H1 (cell line): ENCODE measurements at regions not wholly inside any gene's neighbourhood (a gene's known extent, or its start where the extent isn't known, plus 50 kb on each side); places are given as distances from the start of the nearest gene placed in this dataset.

ENCODE experiments used
- CTCF ChIA-PET: fragments of 300-600 bp; sonication (Branson Sonifier 250); formaldehyde crosslinking; loops from one replicate; lab custom pipeline; 2021; ENCODE audit not compliant: partially characterized antibody; lab: Charles Lee
- POLR2A ChIA-PET: fragments of 300-600 bp; sonication (Branson Sonifier 250); formaldehyde crosslinking; loops from one replicate; lab custom pipeline; 2021; ENCODE audit warnings: inconsistent platforms; ENCODE audit not compliant: partially characterized antibody; lab: Charles Lee
- DNase-seq, 2 experiments: peaks; one replicate each; pipeline versions ENCODE4 v3.0.0 to v3.0.0-alpha.2; 2010 to 2022; ENCODE audit warnings: low spot score in 2 of 2, low read depth in 1 of 2, mixed read lengths in 1 of 2
- FAIRE-seq: peaks from 2 replicates; lab custom pipeline; 2011; peaks lifted over from hg19 to GRCh38; lab: Jason Lieb, UNC
- H2AFZ ChIP-seq: 2 replicates; pipeline ENCODE4 v1.8.1; 2012; ENCODE audit warnings: low read length, inconsistent platforms
- H2AK5ac ChIP-seq: 2 replicates; pipeline ENCODE4 v1.6.1; 2013; ENCODE audit warnings: low read depth, low read length
- H2BK120ac ChIP-seq: replicated peaks from 2 replicates; pipeline ENCODE3; 2013; ENCODE audit warnings: low read depth, low read length, inconsistent platforms
- H2BK12ac ChIP-seq: 2 replicates; pipeline ENCODE4 v1.6.1; 2013; ENCODE audit warnings: low read depth, low read length
- H2BK15ac ChIP-seq: 2 replicates; pipeline ENCODE4 v1.6.1; 2013; ENCODE audit warnings: low read length
- H2BK20ac ChIP-seq: 2 replicates; pipeline ENCODE4 v1.6.1; 2013; ENCODE audit warnings: low read length
- H2BK5ac ChIP-seq: 2 replicates; pipeline ENCODE4 v1.6.1; 2013; ENCODE audit warnings: low read depth, low read length
- H3K14ac ChIP-seq: 2 replicates; pipeline ENCODE4 v1.6.1; 2013; ENCODE audit warnings: inconsistent platforms; ENCODE audit not compliant: insufficient read length
- H3K18ac ChIP-seq: 2 replicates; pipeline ENCODE4 v1.6.1; 2013; ENCODE audit warnings: low read length; ENCODE audit errors: extremely low read depth
- H3K23ac ChIP-seq: 2 replicates; pipeline ENCODE4 v1.6.1; 2013; ENCODE audit warnings: inconsistent platforms; ENCODE audit not compliant: insufficient read length
- H3K23me2 ChIP-seq: 2 replicates; pipeline ENCODE4 v1.6.1; 2013; ENCODE audit warnings: low read depth, low read length
- H3K27ac ChIP-seq: 2 replicates; pipeline ENCODE4 v1.6.1; 2011; ENCODE audit warnings: low read depth, low read length, inconsistent platforms
- H3K27me3 ChIP-seq, 4 experiments: replicated peaks in 1 of 4; 1 replicate in 1 of 4; 2 replicates in 3 of 4; pipeline versions ENCODE4 v1.6.1 to v1.8.1; 2011 to 2013; ENCODE audit warnings: low read length in 3 of 4, mild to moderate bottlenecking in 3 of 4, inconsistent platforms in 2 of 4, mixed read lengths in 2 of 4, moderate library complexity in 1 of 4; ENCODE audit not compliant: control insufficient read depth in 3 of 4, insufficient read depth in 3 of 4; ENCODE audit errors: extremely low read depth in 1 of 4
- H3K36me3 ChIP-seq, 4 experiments: 2 replicates each; pipeline versions ENCODE4 v1.6.1 to v1.8.1; 2011 to 2013; ENCODE audit warnings: mild to moderate bottlenecking in 4 of 4, low read length in 3 of 4, moderate library complexity in 2 of 4, control low read depth in 1 of 4, inconsistent platforms in 1 of 4; ENCODE audit not compliant: insufficient read depth in 4 of 4, control insufficient read depth in 2 of 4
- H3K4ac ChIP-seq: replicated peaks from 2 replicates; pipeline ENCODE3; 2013; ENCODE audit warnings: low read length, low read depth, mixed read lengths, inconsistent platforms; ENCODE audit not compliant: insufficient read length
- H3K4me1 ChIP-seq, 4 experiments: replicated peaks in 1 of 4; 1 replicate in 1 of 4; 2 replicates in 3 of 4; pipeline versions ENCODE4 v1.6.1 to v1.8.1; 2011 to 2013; ENCODE audit warnings: low read length in 3 of 4, inconsistent platforms in 2 of 4, mixed read lengths in 1 of 4; ENCODE audit not compliant: insufficient read depth in 4 of 4, control insufficient read depth in 3 of 4
- H3K4me2 ChIP-seq, 2 experiments: 2 replicates each; pipeline versions ENCODE4 v1.6.1 to v1.8.1; 2011 to 2013; ENCODE audit warnings: low read depth in 2 of 2, low read length in 2 of 2, control low read depth in 1 of 2, inconsistent platforms in 1 of 2, mild to moderate bottlenecking in 1 of 2; ENCODE audit not compliant: insufficient read depth in 1 of 2
- H3K4me3 ChIP-seq, 4 experiments: fragments of 200-600, 300-600 bp in 1 of 4; sonication (generic), shearing (Covaris generic), sonication (Bioruptor Twin) in 1 of 4; 2 replicates each; pipeline versions ENCODE4 v1.5.1 to v1.8.1; 2011 to 2016; ENCODE audit warnings: low read length in 4 of 4, low read depth in 3 of 4, control low read depth in 2 of 4, inconsistent platforms in 2 of 4, mild to moderate bottlenecking in 2 of 4, mixed read lengths in 1 of 4, moderate library complexity in 1 of 4; ENCODE audit not compliant: insufficient read depth in 2 of 4; ENCODE audit errors: extremely low read depth in 1 of 4
- H3K56ac ChIP-seq: replicated peaks from 2 replicates; pipeline ENCODE3; 2013; ENCODE audit warnings: low read depth, mild to moderate bottlenecking, mixed read lengths, low read length, inconsistent platforms; ENCODE audit not compliant: insufficient read length
- H3K79me1 ChIP-seq: 2 replicates; pipeline ENCODE4 v1.6.1; 2013; ENCODE audit warnings: low read depth, low read length, control low read depth
- H3K79me2 ChIP-seq, 2 experiments: 2 replicates each; pipeline versions ENCODE4 v1.6.1 to v1.8.1; 2012 to 2013; ENCODE audit warnings: low read length in 2 of 2, mild to moderate bottlenecking in 2 of 2, inconsistent platforms in 1 of 2; ENCODE audit not compliant: insufficient read depth in 2 of 2, control insufficient read depth in 1 of 2
- H3K9ac ChIP-seq, 4 experiments: replicated peaks in 1 of 4; 1 replicate in 1 of 4; 2 replicates in 3 of 4; pipeline versions ENCODE4 v1.6.1 to v1.8.1; 2011 to 2013; ENCODE audit warnings: low read depth in 3 of 4, low read length in 3 of 4, control low read depth in 2 of 4, mild to moderate bottlenecking in 2 of 4, moderate library complexity in 2 of 4, inconsistent platforms in 1 of 4; ENCODE audit errors: extremely low read depth in 1 of 4
- H3K9me3 ChIP-seq, 2 experiments: 2 replicates each; pipeline versions ENCODE4 v1.6.1 to v1.8.1; 2012 to 2013; ENCODE audit warnings: mild to moderate bottlenecking in 2 of 2, moderate library complexity in 2 of 2, control low read depth in 1 of 2, inconsistent platforms in 1 of 2, low read depth in 1 of 2, low read length in 1 of 2, mixed read lengths in 1 of 2; ENCODE audit not compliant: insufficient read depth in 2 of 2
- H4K20me1 ChIP-seq, 2 experiments: replicated peaks in 1 of 2; 2 replicates each; pipeline versions ENCODE3 to v1.8.1; 2011 to 2013; ENCODE audit warnings: inconsistent platforms in 2 of 2, low read length in 2 of 2, mild to moderate bottlenecking in 1 of 2; ENCODE audit not compliant: insufficient read depth in 2 of 2, control insufficient read depth in 1 of 2
- H4K5ac ChIP-seq: 2 replicates; pipeline ENCODE4 v1.6.1; 2013; ENCODE audit warnings: low read length, low read depth, mixed read lengths, inconsistent platforms; ENCODE audit not compliant: insufficient read length
- H4K8ac ChIP-seq: 2 replicates; pipeline ENCODE4 v1.8.0; 2013; ENCODE audit warnings: mild to moderate bottlenecking, moderate library complexity, low read length, inconsistent platforms; ENCODE audit not compliant: insufficient read depth; ENCODE audit errors: extremely low read depth
- H4K91ac ChIP-seq: replicated peaks from 2 replicates; pipeline ENCODE3; 2013; ENCODE audit warnings: low read length, mixed read lengths, inconsistent platforms; ENCODE audit not compliant: insufficient read length
- CBX5 ChIP-seq: fragments of 300-800, 300-1000 bp; sonication (generic); IDR thresholded peaks from 2 replicates; pipeline ENCODE4 v1.7.1; 2016; ENCODE audit warnings: antibody characterized with exemption, low read length, low read depth
- CHD2 ChIP-seq: IDR thresholded peaks from 2 replicates; pipeline ENCODE4 v1.6.1; 2012; ENCODE audit warnings: low read length, improper control_type of control experiment
- EGR1 ChIP-seq: IDR thresholded peaks from 2 replicates; pipeline ENCODE4 v1.6.1; 2011; ENCODE audit warnings: low read depth, low read length, borderline replicate concordance
- KDM1A ChIP-seq: fragments of 200-600, 300-600 bp; sonication (generic); IDR thresholded peaks from 2 replicates; pipeline ENCODE4 v1.7.1; 2016; ENCODE audit warnings: mild to moderate bottlenecking, low read length, borderline replicate concordance
- NANOG ChIP-seq: IDR thresholded peaks from 2 replicates; pipeline ENCODE4 v1.6.1; 2011; ENCODE audit warnings: low read length, low read depth, mild to moderate bottlenecking, inconsistent platforms; ENCODE audit not compliant: insufficient read depth, poor library complexity, severe bottlenecking
- RFX5 ChIP-seq: IDR thresholded peaks from 2 replicates; pipeline ENCODE4 v1.6.1; 2011; ENCODE audit warnings: low read depth, low read length, improper control_type of control experiment, borderline replicate concordance
- RXRA ChIP-seq: IDR thresholded peaks from 2 replicates; pipeline ENCODE4 v1.6.1; 2011; ENCODE audit warnings: low read depth, mild to moderate bottlenecking, low read length, moderate library complexity; ENCODE audit not compliant: insufficient read depth
- SIX5 ChIP-seq: IDR thresholded peaks from 2 replicates; pipeline ENCODE4 v1.6.1; 2011; ENCODE audit warnings: mild to moderate bottlenecking, low read depth, low read length
- SUZ12 ChIP-seq: fragments of 200-600 bp; sonication (generic); IDR thresholded peaks from 2 replicates; pipeline ENCODE4 v1.6.1; 2012; ENCODE audit warnings: mild to moderate bottlenecking, inconsistent platforms, low read length, moderate library complexity, mixed read lengths
- TAF7 ChIP-seq: optimal IDR thresholded peaks from 2 replicates; pipeline ENCODE3; 2011; ENCODE audit warnings: low read depth, mild to moderate bottlenecking, inconsistent platforms, low read length, moderate library complexity, borderline replicate concordance
- YY1 ChIP-seq: IDR thresholded peaks from 2 replicates; pipeline ENCODE4 v1.6.1; 2011; ENCODE audit warnings: low read depth, mild to moderate bottlenecking, low read length
- WGBS, 2 experiments: shearing (Covaris generic) in 1 of 2; methylation state at CpG; one replicate each; pipeline versions ENCODE4 v1.1.6 to v1.1.7; 2013 to 2015; ENCODE audit warnings: low lambda C conversion rate in 2 of 2, mixed read lengths in 2 of 2, inconsistent platforms in 1 of 2, low coverage in 1 of 2, missing lambda C conversion rate in 1 of 2; ENCODE audit not compliant: insufficient replicate concordance in 2 of 2, insufficient coverage in 1 of 2, insufficient read length in 1 of 2; ENCODE audit errors: extremely low coverage in 1 of 2, missing lambda C conversion rate in 1 of 2; 5-methylcytosine and 5-hydroxymethylcytosine counted together
- TF ChIP-seq, protein P1 (sequence below), 3 experiments: IDR thresholded peaks; 1 replicate in 2 of 3; 2 replicates in 1 of 3; pipeline versions ENCODE4 v1.5.1 to v1.6.1; 2011; ENCODE audit warnings: low read length in 3 of 3, mild to moderate bottlenecking in 3 of 3, inconsistent platforms in 2 of 3, low read depth in 1 of 3, moderate library complexity in 1 of 3; ENCODE audit not compliant: insufficient read depth in 1 of 3; ENCODE audit errors: control extremely low read depth in 1 of 3

DNA sequence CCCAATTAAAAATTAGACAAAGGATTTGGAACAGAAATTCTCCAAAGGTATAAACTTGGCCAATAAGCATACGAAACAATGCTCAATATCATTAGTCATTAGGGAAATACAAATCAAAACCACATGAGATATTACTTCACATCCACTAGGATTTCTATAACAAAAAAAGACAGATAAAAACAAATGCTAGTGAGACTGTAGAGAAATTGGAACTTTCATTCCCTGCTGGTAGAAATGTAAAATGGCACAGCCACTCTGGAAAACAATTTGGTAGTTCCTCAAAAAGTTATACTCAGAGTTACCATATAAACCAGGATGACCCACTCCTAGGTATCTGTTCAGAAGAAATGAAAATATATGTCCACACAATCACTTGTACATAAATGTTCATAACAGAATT is 71.6 kb downstream of the RPL27A start:
- peaks cover 0 to 5% (median 0%) of the 10 kb centered on the region in 4 experiments; a peak in 1 of 7 replicates for H3K4me1 ChIP-seq
- peaks cover 0 to 7% of the 10 kb centered on the region in 2 experiments for H4K20me1 ChIP-seq
- H3K27ac ChIP-seq: no peak overlapping the region
- TF ChIP-seq SUZ12 (no peak), KDM1A (no peak), RXRA (no peak), SIX5 (no peak), TAF7 (no peak), YY1 (no peak), RFX5 (no peak), EGR1 (no peak), CBX5 (no peak), NANOG (no peak), CHD2 (no peak)
- TF ChIP-seq, protein P1, sequence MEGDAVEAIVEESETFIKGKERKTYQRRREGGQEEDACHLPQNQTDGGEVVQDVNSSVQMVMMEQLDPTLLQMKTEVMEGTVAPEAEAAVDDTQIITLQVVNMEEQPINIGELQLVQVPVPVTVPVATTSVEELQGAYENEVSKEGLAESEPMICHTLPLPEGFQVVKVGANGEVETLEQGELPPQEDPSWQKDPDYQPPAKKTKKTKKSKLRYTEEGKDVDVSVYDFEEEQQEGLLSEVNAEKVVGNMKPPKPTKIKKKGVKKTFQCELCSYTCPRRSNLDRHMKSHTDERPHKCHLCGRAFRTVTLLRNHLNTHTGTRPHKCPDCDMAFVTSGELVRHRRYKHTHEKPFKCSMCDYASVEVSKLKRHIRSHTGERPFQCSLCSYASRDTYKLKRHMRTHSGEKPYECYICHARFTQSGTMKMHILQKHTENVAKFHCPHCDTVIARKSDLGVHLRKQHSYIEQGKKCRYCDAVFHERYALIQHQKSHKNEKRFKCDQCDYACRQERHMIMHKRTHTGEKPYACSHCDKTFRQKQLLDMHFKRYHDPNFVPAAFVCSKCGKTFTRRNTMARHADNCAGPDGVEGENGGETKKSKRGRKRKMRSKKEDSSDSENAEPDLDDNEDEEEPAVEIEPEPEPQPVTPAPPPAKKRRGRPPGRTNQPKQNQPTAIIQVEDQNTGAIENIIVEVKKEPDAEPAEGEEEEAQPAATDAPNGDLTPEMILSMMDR (IDR thresholded peaks at IDR 0.05; ENCODE audit: control extremely low read depth in 1 of 3, insufficient read depth in 1 of 3, low read depth in 1 of 3, low read length in 3 of 3): no peak

More for the DNA sequence above, 71.6 kb downstream of the RPL27A start:
- H3K18ac ChIP-seq: no peak overlapping the region
- POLR2A ChIA-PET: interaction anchor here (0.7 to 0.9 kb wide), 2 partner anchors 10 to 63 kb away, joined by 3 read pairs; no protein-coding TSS in a partner anchor
- no peak overlapping the region for H2BK15ac ChIP-seq
- H4K5ac ChIP-seq: no peak overlapping the region
- H3K56ac ChIP-seq: no peak overlapping the region
- H3K23me2 ChIP-seq: no peaks in the 10 kb centered on the region
- no peaks in the 10 kb centered on the region for H3K79me2 ChIP-seq
- no peaks in the 10 kb centered on the region for H3K36me3 ChIP-seq
- CTCF ChIA-PET: interaction anchor here (1.0 to 1.3 kb wide), 3 partner anchors 9 to 147 kb away, joined by 3 to 5 read pairs (median 3); no protein-coding TSS in a partner anchor
- H3K79me1 ChIP-seq: 0 out of 2 replicates have a peak, but pooled peaks cover 3% of the 10 kb centered on the region
- no peak overlapping the region for H2BK20ac ChIP-seq
- H3K4me2 ChIP-seq: no peak overlapping the region
- H2BK5ac ChIP-seq: no peak overlapping the region
- no peak overlapping the region for H2BK120ac ChIP-seq
- no peaks in the 10 kb centered on the region for H3K9me3 ChIP-seq
- no peak overlapping the region for H3K4me3 ChIP-seq
- no peak overlapping the region for H3K14ac ChIP-seq
- peaks cover 0 to 2% (median 0%) of the 10 kb centered on the region in 4 experiments; a peak in 1 of 7 replicates for H3K27me3 ChIP-seq
- H3K9ac ChIP-seq: no peak overlapping the region
- 83% methylated on average over 1 of the region's 1 CpG; no CpG with 5 or more reads in 1 of the 2 experiments for WGBS, 2 experiments
- FAIRE-seq (no peak), DNase-seq (no peak)
- no peak overlapping the region for H3K4ac ChIP-seq
- no peak overlapping the region for H3K23ac ChIP-seq
- H4K91ac ChIP-seq: no peak overlapping the region
- H2AK5ac ChIP-seq: no peak overlapping the region
- H4K8ac ChIP-seq: no peak overlapping the region
- H2AFZ ChIP-seq: no peak overlapping the region
- H2BK12ac ChIP-seq: no peak overlapping the region
